Hepatocyte (in vitro differentiated cells): ENCODE measurements at regions not wholly inside any gene's neighbourhood (a gene's known extent, or its start where the extent isn't known, plus 50 kb on each side); places are given as distances from the start of the nearest gene placed in this dataset.

Experiments used
- DNase-seq: peaks from one replicate; pipeline ENCODE4 v3.0.0-alpha.2; 2016; ENCODE audit warnings: low spot score
- H2AFZ ChIP-seq: fragments of 200-600 bp; sonication (generic); 2 replicates; pipeline ENCODE4 v1.6.0; 2016; ENCODE audit warnings: antibody characterized with exemption, mild to moderate bottlenecking
- H3K27ac ChIP-seq: fragments of 200-600 bp; sonication (generic); 2 replicates; pipeline ENCODE4 v1.5.1; 2016; ENCODE audit warnings: mild to moderate bottlenecking
- H3K27me3 ChIP-seq: fragments of 200-600 bp; sonication (generic); 2 replicates; pipeline ENCODE4 v1.6.1; 2016
- H3K36me3 ChIP-seq: fragments of 200-600 bp; sonication (generic); replicated peaks from 2 replicates; pipeline ENCODE4 v1.5.1; 2016; ENCODE audit warnings: low read depth; ENCODE audit not compliant: insufficient read depth
- H3K4me1 ChIP-seq: fragments of 200-600 bp; sonication (generic); 2 replicates; pipeline ENCODE4 v1.5.1; 2016; ENCODE audit warnings: mild to moderate bottlenecking, moderate library complexity; ENCODE audit not compliant: insufficient read depth
- H3K4me2 ChIP-seq: fragments of 200-600 bp; sonication (generic); 2 replicates; pipeline ENCODE4 v1.6.0; 2016
- H3K4me3 ChIP-seq: fragments of 200-600 bp; sonication (generic); 2 replicates; pipeline ENCODE4 v1.5.1; 2016; ENCODE audit warnings: mild to moderate bottlenecking
- H3K79me2 ChIP-seq: fragments of 200-600 bp; sonication (generic); 2 replicates; pipeline ENCODE4 v1.6.0; 2017; ENCODE audit warnings: mild to moderate bottlenecking
- H3K9me2 ChIP-seq: fragments of 200-600 bp; sonication (generic); replicated peaks from 2 replicates; pipeline ENCODE4 v1.6.0; 2017; ENCODE audit warnings: mild to moderate bottlenecking; ENCODE audit not compliant: insufficient read depth
- H3K9me3 ChIP-seq: fragments of 200-600 bp; sonication (generic); 2 replicates; pipeline ENCODE4 v1.5.1; 2016; ENCODE audit warnings: low read depth, mild to moderate bottlenecking
- H4K20me1 ChIP-seq: fragments of 200-600 bp; sonication (generic); 2 replicates; pipeline ENCODE4 v1.6.0; 2016; ENCODE audit warnings: mild to moderate bottlenecking; ENCODE audit not compliant: insufficient read depth, poor library complexity, severe bottlenecking
- CTCF ChIP-seq: fragments of 200-600 bp; sonication (generic); IDR thresholded peaks from 2 replicates; pipeline ENCODE4 v1.5.1; 2016; ENCODE audit warnings: antibody characterized with exemption, mild to moderate bottlenecking; ENCODE audit not compliant: poor library complexity
- EZH2 ChIP-seq: fragments of 200-600 bp; sonication (generic); IDR thresholded peaks from 2 replicates; pipeline ENCODE4 v1.6.1; 2016; ENCODE audit warnings: antibody characterized with exemption, mild to moderate bottlenecking, borderline replicate concordance
- EZH2phosphoT487 ChIP-seq: fragments of 200-600 bp; sonication (generic); IDR thresholded peaks from one replicate; pipeline ENCODE4 v1.6.1; 2018; ENCODE audit warnings: antibody characterized with exemption, mild to moderate bottlenecking, low read depth, moderate library complexity; ENCODE audit not compliant: unreplicated experiment, severe bottlenecking
- WGBS: methylation state at CpG from one replicate; pipeline ENCODE4 v1.1.6; 2016; ENCODE audit warnings: low lambda C conversion rate; ENCODE audit errors: missing lambda C conversion rate; 5-methylcytosine and 5-hydroxymethylcytosine counted together

GRCh38 chr6:78709021-78709420 lies 158.3 kb upstream of the IRAK1BP1 start:
- no peak overlapping the region for H3K27ac ChIP-seq
- no peak overlapping the region for H3K4me3 ChIP-seq
- TF ChIP-seq EZH2phosphoT487 (no peak), CTCF (no peak), EZH2 (no peak)
- 86% methylated on average over 3 of the region's 3 CpGs for WGBS
- H2AFZ ChIP-seq: no peak overlapping the region
- no peak for DNase-seq
- no peaks in the 10 kb centered on the region for H3K9me3 ChIP-seq
- no peaks in the 10 kb centered on the region for H3K79me2 ChIP-seq
- H3K36me3 ChIP-seq: no peaks in the 10 kb centered on the region
- no peaks in the 10 kb centered on the region for H3K9me2 ChIP-seq
- no peaks in the 10 kb centered on the region for H3K27me3 ChIP-seq
- no peak overlapping the region for H3K4me2 ChIP-seq
- H3K4me1 ChIP-seq: no peaks in the 10 kb centered on the region
- no peaks in the 10 kb centered on the region for H4K20me1 ChIP-seq

GRCh38 chr6:78713564-78713963 lies 153.8 kb upstream of the IRAK1BP1 start:
- Histone ChIP-seq H3K9me3 (no peaks in the 10 kb centered on the region), H3K4me2 (no peak overlapping the region), H2AFZ (no peak overlapping the region), H3K4me3 (no peak overlapping the region), H3K79me2 (no peaks in the 10 kb centered on the region), H4K20me1 (no peaks in the 10 kb centered on the region), H3K27me3 (no peaks in the 10 kb centered on the region), H3K27ac (no peak overlapping the region), H3K36me3 (no peaks in the 10 kb centered on the region), H3K4me1 (no peaks in the 10 kb centered on the region), H3K9me2 (no peaks in the 10 kb centered on the region)
- no peak for DNase-seq
- no peak for TF ChIP-seq CTCF
- no peak for TF ChIP-seq EZH2phosphoT487
- TF ChIP-seq EZH2: no peak
- WGBS: 77% methylated on average over 4 of the region's 4 CpGs

- peaks cover 15% of the 10 kb centered on the region for H3K9me3 ChIP-seq
- TF ChIP-seq CTCF (no peak), EZH2phosphoT487 (no peak), EZH2 (no peak)
- DNase-seq: no peak
Measured at GRCh38 chr6:78744144-78744543, 123.2 kb upstream of the IRAK1BP1 start.

GRCh38 chr6:78746457-78746856 lies 120.9 kb upstream of the IRAK1BP1 start:
- WGBS: 90% methylated on average over 2 of the region's 2 CpGs
- H3K9me3 ChIP-seq: peaks cover 15% of the 10 kb centered on the region
- H2AFZ ChIP-seq: no peak overlapping the region
- H3K27me3 ChIP-seq: no peaks in the 10 kb centered on the region
- no peaks in the 10 kb centered on the region for H3K4me1 ChIP-seq
- H3K4me3 ChIP-seq: no peak overlapping the region
- DNase-seq: no peak
- H3K36me3 ChIP-seq: no peaks in the 10 kb centered on the region
- no peaks in the 10 kb centered on the region for H4K20me1 ChIP-seq
- no peak for TF ChIP-seq CTCF
- no peak for TF ChIP-seq EZH2
- TF ChIP-seq EZH2phosphoT487: no peak
- no peaks in the 10 kb centered on the region for H3K79me2 ChIP-seq
- no peak overlapping the region for H3K4me2 ChIP-seq
- no peaks in the 10 kb centered on the region for H3K9me2 ChIP-seq
- no peak overlapping the region for H3K27ac ChIP-seq

More at GRCh38 chr6:78744144-78744543, 123.2 kb upstream of the IRAK1BP1 start:
- Histone ChIP-seq H2AFZ (no peak overlapping the region), H3K27ac (no peak overlapping the region), H3K27me3 (no peaks in the 10 kb centered on the region), H3K79me2 (no peaks in the 10 kb centered on the region), H3K4me3 (no peak overlapping the region), H3K36me3 (no peaks in the 10 kb centered on the region), H3K9me2 (no peaks in the 10 kb centered on the region), H3K4me2 (no peak overlapping the region), H3K4me1 (no peaks in the 10 kb centered on the region), H4K20me1 (no peaks in the 10 kb centered on the region)
